Heart right ventricle (tissue), 16 donors: ENCODE measurements at regions not wholly inside any gene's neighbourhood (a gene's known extent, or its start where the extent isn't known, plus 50 kb on each side); places are given as distances from the start of the nearest gene placed in this dataset.

Source experiments
- ATAC-seq, 8 donors: fragments of 200-7000 bp; cut with Tn5 transposase; one replicate each; pipeline ENCODE4 v1.9.1; 2020; ENCODE audit warnings: mild to moderate bottlenecking in 8 of 8, moderate library complexity in 8 of 8, moderate number of reproducible peaks in 1 of 8
- DNase-seq, 2 donors: peaks; one replicate each; pipeline ENCODE4 v3.0.0-alpha.2; 2020
- H3K27ac ChIP-seq, 10 donors: fragments of 200-600 bp; sonication (generic) in 2 of 10; one replicate each; pipeline versions ENCODE4 v1.5.0 to v1.8.0; 2020 to 2022; ENCODE audit warnings: mild to moderate bottlenecking in 3 of 10
- H3K27me3 ChIP-seq, 7 donors: fragments of 200-600 bp; one replicate each; pipeline ENCODE4 v1.8.0; 2021 to 2022; ENCODE audit warnings: mild to moderate bottlenecking in 2 of 7
- H3K36me3 ChIP-seq, 9 donors: fragments of 200-600 bp; sonication (generic) in 1 of 9; one replicate each; pipeline versions ENCODE4 v1.5.0 to v1.8.0; 2020 to 2022; ENCODE audit warnings: mild to moderate bottlenecking in 2 of 9
- H3K4me1 ChIP-seq, 9 donors: fragments of 200-600 bp; sonication (generic) in 1 of 9; one replicate each; pipeline versions ENCODE4 v1.5.0 to v1.8.0; 2020 to 2022; ENCODE audit warnings: mild to moderate bottlenecking in 4 of 9
- H3K4me3 ChIP-seq, 10 donors: fragments of 200-600 bp; sonication (generic) in 2 of 10; one replicate each; pipeline versions ENCODE4 v1.5.0 to v1.8.0; 2020 to 2022; ENCODE audit warnings: mild to moderate bottlenecking in 7 of 10, moderate library complexity in 2 of 10
- H3K9me3 ChIP-seq, 11 donors: fragments of 200-600 bp in 10 of 11; sonication (generic) in 2 of 11; one replicate each; pipeline versions ENCODE4 v1.5.0 to v1.8.0; 2013 to 2022; ENCODE audit warnings: mild to moderate bottlenecking in 2 of 11, control low read depth in 1 of 11, moderate library complexity in 1 of 11
- CTCF ChIP-seq, 9 donors: fragments of 200-600 bp; sonication (generic) in 2 of 9; IDR thresholded peaks; one replicate each; pipeline versions ENCODE4 v1.5.0 to v1.8.0; 2021 to 2022; ENCODE audit warnings: antibody characterized with exemption in 9 of 9, mild to moderate bottlenecking in 5 of 9, moderate library complexity in 1 of 9
- WGBS, 2 donors: extraction: QIAGEN DNeasy Blood & Tissue Kit; methylation state at CpG; one replicate each; pipeline ENCODE4 v1.1.7; 2013; ENCODE audit warnings: inconsistent platforms in 1 of 2; 5-methylcytosine and 5-hydroxymethylcytosine counted together
- intact Hi-C, 10 donors: fragments of 100-400 bp; cut with DNase I; formaldehyde crosslinking; loops; one replicate each; pipeline versions ENCODE4 v1.11.1 to v1.14.2; 2022
- donor health status: Arrhythmogenic right ventricular cardiomyopathy.
- donor health status: ischemic (EF 13 %, LVEDD 7.1; RV severe dilation, severe dysfunction).
- donor health status: healthy with polysubstance abuse.
- donor health status: DM: no; HTN: yes; CAD: no.
- donor health status: DM: no; HTN: no; CAD: no.
- donor health status: ischemic (EF 25% LVEDD 6.9; RV normal size, moderate dysfunction).
- donor health status: ischemic (EF 25% LVEDD 5.7; RV mildly dilated, moderate dysfunction).
- donor health status: healthy.
- donor health status: DM: yes; HTN: yes; CAD: no.
- donor health status: Ischemic cardiomyopathy.
- donor health status: ischemic (EF 35%, LVEDD 5.7; RV mildly dilated, moderate dysfunction).
- donor health status: nonischemic (EF 11% LVEDD 7.7; RV severe dilation, severe dysfunction).
- donor health status: DM: yes; HTN: yes; CAD: no.
- donor health status: PGD.
- donor health status: ischemic (EF 29% LVEDD 5.4; RV normal size, mild dysfunction).
- donor health status: nonischemic (EF 23%, LVEDD 6.1; RV moderate dilation, normal function).

GRCh38 chr2:15782769-15783294 lies 157.5 kb upstream of the MYCN start:
- ATAC-seq (no peak), DNase-seq (no peak)
- H3K4me1 ChIP-seq = peaks cover 0 to under 1% (median 0%) of the 10 kb centered on the region in 9 donors
- no peak overlapping the region for H3K4me3 ChIP-seq
- intact Hi-C loops = no loop called here
- H3K27me3 ChIP-seq = peaks cover 0 to 47% (median 12%) of the 10 kb centered on the region in 7 donors
- H3K36me3 ChIP-seq = no peaks in the 10 kb centered on the region
- no peak overlapping the region for H3K27ac ChIP-seq
- H3K9me3 ChIP-seq = no peaks in the 10 kb centered on the region
- 88 to 92% methylated on average over 7 of the region's 7 CpGs for WGBS, 2 donors
- no peak for TF ChIP-seq CTCF (IDR thresholded peaks at IDR 0.05)

GRCh38 chr2:15783489-15783888 lies 156.9 kb upstream of the MYCN start:
- H3K4me3 ChIP-seq = no peak overlapping the region
- intact Hi-C loops = no loop called here
- no peak overlapping the region for H3K27ac ChIP-seq
- no peak for TF ChIP-seq CTCF (IDR thresholded peaks at IDR 0.05)
- no peaks in the 10 kb centered on the region for H3K9me3 ChIP-seq
- DNase-seq = no peak
- no peaks in the 10 kb centered on the region for H3K36me3 ChIP-seq
- ATAC-seq = no peak
- peaks cover 0 to 7% (median 4%) of the 10 kb centered on the region in 9 donors for H3K4me1 ChIP-seq
- H3K27me3 ChIP-seq = peaks cover 0 to 47% (median 12%) of the 10 kb centered on the region in 7 donors
- 94% methylated on average over 6 of the region's 6 CpGs for WGBS, 2 donors

GRCh38 chr2:15784106-15784885 lies 156.1 kb upstream of the MYCN start:
- no peaks in the 10 kb centered on the region for H3K9me3 ChIP-seq
- TF ChIP-seq CTCF (IDR thresholded peaks at IDR 0.05) = no peak
- H3K4me3 ChIP-seq = no peak overlapping the region
- DNase-seq = no peak
- 87 to 91% methylated on average over 13 of the region's 13 CpGs for WGBS, 2 donors
- intact Hi-C loops = no loop called here
- H3K4me1 ChIP-seq = peaks cover 0 to 12% (median 6%) of the 10 kb centered on the region in 9 donors
- no peak for ATAC-seq
- no peak overlapping the region for H3K27ac ChIP-seq
- peaks cover 0 to 43% (median 12%) of the 10 kb centered on the region in 7 donors for H3K27me3 ChIP-seq
- H3K36me3 ChIP-seq = no peaks in the 10 kb centered on the region

- TF ChIP-seq CTCF (IDR thresholded peaks at IDR 0.05) = no peak
- no peak overlapping the region for H3K4me3 ChIP-seq
- no peaks in the 10 kb centered on the region for H3K9me3 ChIP-seq
- no peak overlapping the region for H3K27ac ChIP-seq
- no peaks in the 10 kb centered on the region for H3K36me3 ChIP-seq
- ATAC-seq = no peak
- DNase-seq = no peak
- intact Hi-C loops = no loop called here
- peaks cover 0 to 43% (median 12%) of the 10 kb centered on the region in 7 donors for H3K27me3 ChIP-seq
- peaks cover 0 to 12% (median 6%) of the 10 kb centered on the region in 9 donors for H3K4me1 ChIP-seq
- WGBS, 2 donors = 83 to 85% methylated on average over 21 of the region's 21 CpGs
Observed at GRCh38 chr2:15784886-15785801, 155.2 kb upstream of the MYCN start.
